KMS-11 (cell line): ENCODE measurements at regions not wholly inside any gene's neighbourhood (a gene's known extent, or its start where the extent isn't known, plus 50 kb on each side); places are given as distances from the start of the nearest gene placed in this dataset.

Source experiments
- H2AFZ ChIP-seq: fragments of 200-600 bp; sonication (generic); 2 replicates; pipeline ENCODE4 v1.6.1; 2016; ENCODE audit warnings: antibody characterized with exemption, mixed run types, low read depth
- H3K27ac ChIP-seq: fragments of 200-600 bp; sonication (generic); 2 replicates; pipeline ENCODE4 v1.6.1; 2016; ENCODE audit warnings: mild to moderate bottlenecking, mixed run types
- H3K27me3 ChIP-seq: fragments of 200-600 bp; sonication (generic); 2 replicates; pipeline ENCODE4 v1.6.1; 2017; ENCODE audit warnings: mild to moderate bottlenecking, low read depth, mixed run types, moderate library complexity; ENCODE audit not compliant: insufficient read depth
- H3K36me3 ChIP-seq: fragments of 200-600 bp; sonication (generic); 2 replicates; pipeline ENCODE4 v1.6.1; 2017; ENCODE audit warnings: mild to moderate bottlenecking, mixed run types; ENCODE audit not compliant: insufficient read depth
- H3K4me1 ChIP-seq: fragments of 200-600 bp; sonication (generic); 2 replicates; pipeline ENCODE4 v1.6.1; 2016; ENCODE audit warnings: mild to moderate bottlenecking, low read depth, mixed run types; ENCODE audit not compliant: poor library complexity, severe bottlenecking
- H3K4me2 ChIP-seq: fragments of 200-600 bp; sonication (generic); 2 replicates; pipeline ENCODE4 v1.7.0; 2016; ENCODE audit warnings: mild to moderate bottlenecking, mixed run types
- H3K4me3 ChIP-seq: fragments of 200-600 bp; sonication (generic); IDR thresholded peaks from 2 replicates; pipeline ENCODE4 v1.6.1; 2017; ENCODE audit warnings: low read depth, low read length, mixed read lengths; ENCODE audit not compliant: insufficient read depth
- H3K79me2 ChIP-seq: fragments of 200-600 bp; sonication (generic); 2 replicates; pipeline ENCODE4 v1.6.1; 2016; ENCODE audit warnings: low read depth, mixed run types; ENCODE audit not compliant: insufficient read depth
- H3K9ac ChIP-seq: fragments of 200-600 bp; sonication (generic); 2 replicates; pipeline ENCODE4 v1.6.1; 2016; ENCODE audit warnings: mild to moderate bottlenecking, mixed run types
- H4K20me1 ChIP-seq: fragments of 200-600 bp; sonication (generic); 2 replicates; pipeline ENCODE4 v1.6.1; 2016; ENCODE audit warnings: mild to moderate bottlenecking, mixed run types; ENCODE audit not compliant: insufficient read depth
- TF ChIP-seq, protein P1 (sequence below): fragments of 200-600 bp; sonication (generic); conservative IDR thresholded peaks from 2 replicates; pipeline ENCODE4 v1.6.1; 2017; ENCODE audit warnings: low read depth, mild to moderate bottlenecking, antibody characterized with exemption, low read length, moderate library complexity, mixed read lengths

- H2AFZ ChIP-seq = no peak overlapping the region
- H3K79me2 ChIP-seq = no peaks in the 10 kb centered on the region
- no peak overlapping the region for H3K27ac ChIP-seq
- TF ChIP-seq, protein P1, sequence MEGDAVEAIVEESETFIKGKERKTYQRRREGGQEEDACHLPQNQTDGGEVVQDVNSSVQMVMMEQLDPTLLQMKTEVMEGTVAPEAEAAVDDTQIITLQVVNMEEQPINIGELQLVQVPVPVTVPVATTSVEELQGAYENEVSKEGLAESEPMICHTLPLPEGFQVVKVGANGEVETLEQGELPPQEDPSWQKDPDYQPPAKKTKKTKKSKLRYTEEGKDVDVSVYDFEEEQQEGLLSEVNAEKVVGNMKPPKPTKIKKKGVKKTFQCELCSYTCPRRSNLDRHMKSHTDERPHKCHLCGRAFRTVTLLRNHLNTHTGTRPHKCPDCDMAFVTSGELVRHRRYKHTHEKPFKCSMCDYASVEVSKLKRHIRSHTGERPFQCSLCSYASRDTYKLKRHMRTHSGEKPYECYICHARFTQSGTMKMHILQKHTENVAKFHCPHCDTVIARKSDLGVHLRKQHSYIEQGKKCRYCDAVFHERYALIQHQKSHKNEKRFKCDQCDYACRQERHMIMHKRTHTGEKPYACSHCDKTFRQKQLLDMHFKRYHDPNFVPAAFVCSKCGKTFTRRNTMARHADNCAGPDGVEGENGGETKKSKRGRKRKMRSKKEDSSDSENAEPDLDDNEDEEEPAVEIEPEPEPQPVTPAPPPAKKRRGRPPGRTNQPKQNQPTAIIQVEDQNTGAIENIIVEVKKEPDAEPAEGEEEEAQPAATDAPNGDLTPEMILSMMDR = no peak
- H3K27me3 ChIP-seq = no peaks in the 10 kb centered on the region
- H3K36me3 ChIP-seq = no peaks in the 10 kb centered on the region
- no peak overlapping the region for H3K9ac ChIP-seq
- no peak overlapping the region for H3K4me3 ChIP-seq
- H3K4me1 ChIP-seq = no peaks in the 10 kb centered on the region
- no peak overlapping the region for H3K4me2 ChIP-seq
- H4K20me1 ChIP-seq = no peaks in the 10 kb centered on the region
Measured at GRCh38 chr14:28542040-28542439, 224.5 kb upstream of the FOXG1 start.

DNA sequence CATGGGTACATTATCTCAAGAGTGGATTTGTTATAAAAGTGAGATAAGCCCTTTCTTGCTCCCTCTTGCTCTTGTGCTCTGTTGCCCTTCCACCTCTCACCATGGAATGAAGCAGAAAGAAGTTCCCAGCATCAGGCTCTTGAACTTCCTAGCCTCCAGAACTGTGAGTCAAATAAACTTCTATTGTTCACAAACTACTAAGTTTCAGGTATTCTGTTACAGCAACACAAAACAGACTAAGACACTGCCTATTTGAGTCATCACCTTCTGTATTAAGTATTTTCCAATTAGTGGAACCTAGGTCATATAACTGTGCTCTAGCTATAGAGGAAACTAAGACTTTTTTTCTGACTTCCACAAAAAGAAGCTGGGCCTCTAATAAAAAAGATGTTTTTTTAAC, 201.2 kb upstream of the FOXG1 start:
- H3K4me1 ChIP-seq = no peaks in the 10 kb centered on the region
- no peaks in the 10 kb centered on the region for H3K36me3 ChIP-seq
- no peaks in the 10 kb centered on the region for H3K79me2 ChIP-seq
- H3K4me2 ChIP-seq = no peak overlapping the region
- H3K4me3 ChIP-seq = no peak overlapping the region
- no peak overlapping the region for H2AFZ ChIP-seq
- no peak overlapping the region for H3K27ac ChIP-seq
- H3K9ac ChIP-seq = no peak overlapping the region
- H4K20me1 ChIP-seq = no peaks in the 10 kb centered on the region
- TF ChIP-seq, protein P1 = no peak
- H3K27me3 ChIP-seq = no peaks in the 10 kb centered on the region

GRCh38 chr14:28570391-28570790, 196.2 kb upstream of the FOXG1 start:
- no peaks in the 10 kb centered on the region for H3K36me3 ChIP-seq
- TF ChIP-seq, protein P1 = no peak
- H2AFZ ChIP-seq = no peak overlapping the region
- no peak overlapping the region for H3K27ac ChIP-seq
- no peak overlapping the region for H3K9ac ChIP-seq
- no peak overlapping the region for H3K4me3 ChIP-seq
- H4K20me1 ChIP-seq = no peaks in the 10 kb centered on the region
- H3K4me1 ChIP-seq = no peaks in the 10 kb centered on the region
- H3K79me2 ChIP-seq = no peaks in the 10 kb centered on the region
- H3K27me3 ChIP-seq = no peaks in the 10 kb centered on the region
- H3K4me2 ChIP-seq = no peak overlapping the region

DNA sequence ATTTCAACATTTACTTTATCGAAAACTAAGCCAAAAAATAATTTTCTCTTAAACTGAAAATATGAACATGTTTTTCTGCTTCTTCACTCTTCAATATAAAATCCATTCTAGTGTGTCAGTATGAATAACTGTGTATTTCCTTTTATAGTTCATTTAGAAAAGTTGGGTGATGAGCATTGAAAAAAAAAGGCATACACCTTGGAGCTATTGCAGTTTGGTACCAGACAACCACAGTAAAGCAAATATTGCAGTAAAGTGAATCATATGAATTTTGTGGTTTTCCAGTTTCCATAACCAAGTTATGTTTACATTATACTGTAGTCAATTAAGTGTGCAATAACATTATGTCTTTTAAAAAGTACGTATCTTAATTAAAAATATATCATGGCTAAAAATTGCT, 195.0 kb upstream of the FOXG1 start:
- H3K27me3 ChIP-seq = no peaks in the 10 kb centered on the region
- H3K4me1 ChIP-seq = no peaks in the 10 kb centered on the region
- TF ChIP-seq, protein P1 = no peak
- H3K36me3 ChIP-seq = no peaks in the 10 kb centered on the region
- H2AFZ ChIP-seq = no peak overlapping the region
- no peaks in the 10 kb centered on the region for H3K79me2 ChIP-seq
- no peak overlapping the region for H3K4me3 ChIP-seq
- no peak overlapping the region for H3K4me2 ChIP-seq
- H3K9ac ChIP-seq = no peak overlapping the region
- H3K27ac ChIP-seq = no peak overlapping the region
- no peaks in the 10 kb centered on the region for H4K20me1 ChIP-seq
